ENCODE measurements at regions not wholly inside any gene's neighbourhood (a gene's known extent, or its start where the extent isn't known, plus 50 kb on each side); places are given as distances from the start of the nearest gene placed in this dataset.

DNA sequence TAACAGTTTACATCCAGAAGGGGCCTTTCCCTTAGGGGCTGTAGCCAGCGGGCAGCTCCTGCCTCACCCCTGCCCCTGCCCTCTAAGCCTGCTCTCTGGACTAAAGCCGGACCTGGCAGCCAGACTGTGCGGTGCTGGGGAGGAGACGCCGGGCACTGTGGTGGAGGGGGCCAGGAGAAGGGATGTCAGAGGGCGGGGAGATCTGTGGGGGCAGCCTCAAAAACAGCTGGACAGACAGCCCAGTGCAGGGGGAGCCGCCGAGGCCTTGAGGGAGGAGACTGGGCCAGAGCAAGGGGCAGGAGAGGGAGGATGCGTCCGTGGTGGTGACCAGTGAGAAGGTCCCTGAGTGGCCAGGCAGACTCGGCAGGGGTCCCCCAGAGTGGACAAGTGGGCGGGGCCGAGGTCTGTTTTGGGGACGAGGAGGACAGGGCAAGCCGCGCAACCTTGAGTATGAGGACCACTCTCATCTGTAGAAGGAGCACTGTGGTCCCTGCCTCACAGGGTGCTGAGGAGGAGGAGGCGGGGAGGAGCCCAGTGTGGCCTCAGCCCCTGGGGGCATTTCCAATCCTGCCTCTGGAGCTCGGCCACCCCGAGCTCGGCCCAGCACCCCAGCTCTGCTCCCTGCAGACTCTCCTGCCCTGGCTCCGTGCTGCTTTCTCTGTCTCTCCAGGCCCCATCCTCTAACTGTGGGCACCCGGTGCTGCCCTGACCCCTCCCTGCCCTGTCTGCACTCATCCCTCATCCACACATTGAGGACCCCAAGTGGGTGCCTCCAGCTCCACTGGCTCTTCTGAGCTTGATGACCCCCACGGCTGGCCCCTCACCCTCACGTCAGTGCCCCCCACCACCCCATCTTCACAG, 59.2 kb upstream of the NKX1-1 start:
- TF ChIP-seq, protein P1, sequence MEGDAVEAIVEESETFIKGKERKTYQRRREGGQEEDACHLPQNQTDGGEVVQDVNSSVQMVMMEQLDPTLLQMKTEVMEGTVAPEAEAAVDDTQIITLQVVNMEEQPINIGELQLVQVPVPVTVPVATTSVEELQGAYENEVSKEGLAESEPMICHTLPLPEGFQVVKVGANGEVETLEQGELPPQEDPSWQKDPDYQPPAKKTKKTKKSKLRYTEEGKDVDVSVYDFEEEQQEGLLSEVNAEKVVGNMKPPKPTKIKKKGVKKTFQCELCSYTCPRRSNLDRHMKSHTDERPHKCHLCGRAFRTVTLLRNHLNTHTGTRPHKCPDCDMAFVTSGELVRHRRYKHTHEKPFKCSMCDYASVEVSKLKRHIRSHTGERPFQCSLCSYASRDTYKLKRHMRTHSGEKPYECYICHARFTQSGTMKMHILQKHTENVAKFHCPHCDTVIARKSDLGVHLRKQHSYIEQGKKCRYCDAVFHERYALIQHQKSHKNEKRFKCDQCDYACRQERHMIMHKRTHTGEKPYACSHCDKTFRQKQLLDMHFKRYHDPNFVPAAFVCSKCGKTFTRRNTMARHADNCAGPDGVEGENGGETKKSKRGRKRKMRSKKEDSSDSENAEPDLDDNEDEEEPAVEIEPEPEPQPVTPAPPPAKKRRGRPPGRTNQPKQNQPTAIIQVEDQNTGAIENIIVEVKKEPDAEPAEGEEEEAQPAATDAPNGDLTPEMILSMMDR (IDR thresholded peaks at IDR 0.05; ENCODE audit: low read depth, low read length), result no peak
- no peak for DNase-seq (ENCODE audit: low read depth, low spot score)
- in situ Hi-C loops (cut with HindIII; ENCODE audit: low sequenced_read_pairs), result no loop called here
- H3K4me3 ChIP-seq (ENCODE audit: low read depth, low read length), result no peak overlapping the region

DNA sequence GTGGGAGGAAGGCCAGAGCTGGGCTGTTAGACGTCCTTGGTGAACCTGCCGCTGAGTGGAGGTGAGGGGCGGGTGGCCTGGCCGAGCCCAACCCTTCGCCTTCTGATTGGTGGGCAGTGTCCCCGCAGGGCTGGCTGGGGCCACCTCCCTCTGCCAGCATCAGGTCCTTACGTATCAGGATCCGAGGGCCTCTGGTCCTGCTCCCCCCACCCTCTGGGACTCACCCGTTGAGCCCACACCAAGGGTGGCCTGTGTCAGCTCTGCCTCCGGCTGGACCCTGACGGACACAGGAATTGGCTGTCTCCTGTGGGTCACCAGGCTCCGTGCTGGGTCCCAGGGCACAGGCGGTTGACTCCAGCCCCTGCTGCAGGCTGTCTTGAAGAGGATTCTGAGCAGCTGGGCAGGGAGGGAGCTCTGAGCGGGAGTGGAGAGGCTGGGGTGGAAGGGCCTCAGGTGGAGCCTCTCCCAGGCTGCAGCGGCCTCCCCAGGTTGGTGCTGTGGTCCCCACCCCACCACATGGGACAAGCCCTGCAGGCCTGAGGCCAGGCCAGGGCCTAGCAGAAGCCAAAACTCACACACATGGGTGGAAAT, 58.4 kb upstream of the NKX1-1 start:
- in situ Hi-C loops (cut with HindIII; ENCODE audit: low sequenced_read_pairs), result no loop called here
- DNase-seq (ENCODE audit: low read depth, low spot score), result no peak
- no peak overlapping the region for H3K4me3 ChIP-seq (ENCODE audit: low read depth, low read length)
- TF ChIP-seq, protein P1 (IDR thresholded peaks at IDR 0.05; ENCODE audit: low read depth, low read length), result no peak

DNA sequence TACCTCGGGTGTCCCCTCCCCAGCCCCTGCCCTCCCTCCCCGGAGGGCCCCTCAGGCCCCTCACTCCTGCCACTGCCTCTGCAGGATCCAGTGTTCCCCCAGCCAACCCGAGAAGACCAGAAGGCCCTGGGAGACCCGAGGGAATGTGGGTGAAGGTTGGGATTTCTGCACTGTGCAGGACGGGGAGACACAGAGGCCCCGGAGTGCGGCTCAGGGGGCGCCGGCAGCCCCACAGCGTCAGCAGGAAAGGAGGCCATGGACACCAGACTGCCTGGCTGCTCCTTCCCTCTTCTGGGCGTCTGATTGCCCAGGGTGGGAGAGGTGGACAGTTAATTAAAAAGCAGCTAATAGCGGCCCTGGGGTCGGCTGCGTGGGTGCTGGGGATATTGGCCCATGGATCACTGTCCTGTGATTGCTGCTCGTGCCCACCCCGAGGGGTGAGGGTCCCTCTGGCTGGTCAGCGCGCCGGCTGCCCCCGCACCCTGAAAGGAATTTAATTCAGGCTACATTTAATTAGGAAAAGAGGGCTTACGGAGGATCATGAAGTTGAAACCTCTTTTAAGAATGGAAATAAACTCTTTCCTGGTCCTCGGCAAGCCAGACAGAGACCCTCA, 57.8 kb upstream of the NKX1-1 start:
- TF ChIP-seq, protein P1 (IDR thresholded peaks at IDR 0.05; ENCODE audit: low read depth, low read length), result no peak
- no peak for DNase-seq (ENCODE audit: low read depth, low spot score)
- no peak overlapping the region for H3K4me3 ChIP-seq (ENCODE audit: low read depth, low read length)
- in situ Hi-C loops (cut with HindIII; ENCODE audit: low sequenced_read_pairs), result no loop called here

DNA sequence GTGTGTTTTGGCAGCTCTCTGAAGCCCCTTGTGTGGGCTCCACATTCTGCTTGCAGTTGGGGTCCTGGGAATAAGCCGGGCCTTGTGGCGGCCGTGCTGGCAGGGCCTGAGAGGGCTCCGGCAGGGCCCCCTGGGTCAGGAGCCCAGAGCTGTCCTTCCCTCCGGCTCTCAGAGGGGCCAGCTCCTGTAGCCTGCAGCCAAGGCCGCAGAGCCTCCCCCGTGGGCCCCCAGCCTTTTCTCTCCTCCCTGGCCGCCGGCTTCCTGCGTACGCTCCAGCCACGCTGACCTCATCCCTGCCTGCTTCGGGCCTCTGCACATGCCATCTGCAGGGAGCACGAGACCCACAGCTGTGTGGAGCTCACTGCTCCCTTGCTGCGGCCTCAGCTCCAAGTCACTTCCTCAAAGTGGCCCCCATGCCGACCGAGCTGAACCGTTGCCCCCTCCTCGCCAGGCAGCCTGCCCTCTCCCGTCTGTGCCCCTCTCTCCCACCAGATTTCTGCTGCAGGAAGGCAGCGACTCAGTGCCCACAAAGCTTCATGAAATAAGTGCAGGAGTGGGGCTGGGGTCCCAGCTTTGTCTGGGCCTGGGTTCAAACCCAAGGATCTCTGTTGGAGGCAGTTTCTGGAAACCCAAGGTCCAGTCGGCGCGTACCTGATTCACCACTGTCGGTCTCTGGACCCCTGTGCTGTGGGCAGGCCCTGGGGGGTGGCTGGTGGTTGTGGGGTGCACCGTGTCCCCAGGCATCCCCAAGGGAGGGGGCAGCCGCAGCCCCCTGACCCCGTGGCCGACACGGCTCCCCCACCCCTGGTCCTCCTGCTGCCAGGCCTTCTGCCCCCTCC, 57.1 kb upstream of the NKX1-1 start:
- H3K4me3 ChIP-seq (ENCODE audit: low read depth, low read length), result no peak overlapping the region
- TF ChIP-seq, protein P1 (IDR thresholded peaks at IDR 0.05; ENCODE audit: low read depth, low read length), result no peak
- in situ Hi-C loops (cut with HindIII; ENCODE audit: low sequenced_read_pairs), result no loop called here
- DNase-seq (ENCODE audit: low read depth, low spot score), result no peak

DNA sequence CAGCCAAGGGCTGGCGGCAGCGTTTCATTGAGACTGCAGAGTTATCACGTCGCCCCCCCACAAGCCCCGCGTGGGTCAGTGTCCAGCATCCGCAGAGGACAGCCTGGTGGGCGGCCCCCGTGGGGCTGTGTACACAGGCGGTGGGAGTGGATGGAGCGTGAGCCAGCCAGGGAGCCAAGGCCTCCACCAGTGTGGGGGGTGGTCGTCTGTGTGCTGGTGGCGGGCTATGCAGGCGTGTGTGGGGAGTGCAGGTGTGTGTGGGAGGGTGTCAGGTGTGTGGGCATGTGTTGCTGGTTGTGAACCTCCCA, 56.5 kb upstream of the NKX1-1 start:
- in situ Hi-C loops (cut with HindIII; ENCODE audit: low sequenced_read_pairs), result no loop called here
- H3K4me3 ChIP-seq (ENCODE audit: low read depth, low read length), result no peak overlapping the region
- TF ChIP-seq, protein P1 (IDR thresholded peaks at IDR 0.05; ENCODE audit: low read depth, low read length), result no peak
- no peak for DNase-seq (ENCODE audit: low read depth, low spot score)

DNA sequence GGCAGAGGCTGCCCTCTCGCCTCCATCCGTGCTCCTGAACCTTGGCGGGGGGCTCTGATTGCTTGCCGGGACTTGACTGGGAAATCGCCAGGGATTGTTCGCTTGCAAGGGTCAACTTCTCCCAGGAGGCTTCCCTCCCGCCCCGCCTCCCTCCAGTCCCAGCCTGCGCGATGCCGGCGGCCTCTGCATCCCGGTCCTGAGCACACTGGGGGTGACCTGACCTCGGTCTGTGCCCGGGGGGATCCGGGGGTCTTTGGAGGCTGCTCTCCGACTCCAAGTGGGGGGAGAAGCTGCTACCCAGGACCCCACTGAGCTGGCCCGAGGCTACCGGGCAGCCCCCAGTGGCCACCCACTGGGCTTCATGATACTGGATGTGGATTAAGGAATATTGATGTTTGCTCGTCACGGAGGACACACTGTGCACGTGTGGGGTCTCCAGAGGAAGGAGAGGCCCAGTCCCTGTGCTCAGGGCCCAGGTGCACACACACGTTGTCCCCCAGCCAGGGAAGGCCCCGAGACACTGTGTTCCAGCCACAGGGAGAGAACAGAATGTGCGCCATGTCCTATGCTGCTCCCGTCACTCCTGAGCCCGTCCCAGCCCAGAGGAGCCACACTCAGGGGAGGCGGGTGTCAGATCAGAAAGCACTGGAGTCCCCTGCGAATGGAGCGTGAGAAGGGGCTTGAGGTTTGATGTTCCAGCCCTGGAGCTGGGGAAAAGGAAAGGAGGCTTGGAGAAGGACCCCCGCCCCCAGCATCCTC, 55.9 kb upstream of the NKX1-1 start:
- no peak overlapping the region for H3K4me3 ChIP-seq (ENCODE audit: low read depth, low read length)
- DNase-seq (ENCODE audit: low read depth, low spot score), result no peak
- in situ Hi-C loops (cut with HindIII; ENCODE audit: low sequenced_read_pairs), result no loop called here
- TF ChIP-seq, protein P1 (IDR thresholded peaks at IDR 0.05; ENCODE audit: low read depth, low read length), result no peak

Data from astrocyte of the spinal cord (primary cell).